NT2/D1 (cell line): ENCODE measurements at regions not wholly inside any gene's neighbourhood (a gene's known extent, or its start where the extent isn't known, plus 50 kb on each side); places are given as distances from the start of the nearest gene placed in this dataset.

ENCODE experiments used
- YY1 ChIP-seq: IDR thresholded peaks from 2 replicates; pipeline ENCODE4 v1.6.1; 2011; ENCODE audit not compliant: insufficient read length, insufficient read depth
- ZNF274 ChIP-seq: IDR thresholded peaks from 2 replicates; pipeline ENCODE4 v1.6.1; 2011; ENCODE audit warnings: mild to moderate bottlenecking, low read depth, low read length

GRCh38 chr13:22271903-22272302 is 601.0 kb downstream of the FGF9 start:
- no peak for TF ChIP-seq ZNF274
- TF ChIP-seq YY1: no peak
